ENCODE measurements at regions not wholly inside any gene's neighbourhood (a gene's known extent, or its start where the extent isn't known, plus 50 kb on each side); places are given as distances from the start of the nearest gene placed in this dataset.

- TF ChIP-seq POLR2AphosphoS5 (IDR thresholded peaks at IDR 0.05) (no peak), CTCF (IDR thresholded peaks at IDR 0.05 in 8 of 11, conservative IDR thresholded peaks at IDR 0.05 in 3 of 11) (no peak), POLR2A (IDR thresholded peaks at IDR 0.05) (no peak)
These were observed 51.2 kb upstream of the TMPO start for GRCh38 chr12:98464190-98464589.

Data from spleen (tissue), 7 donors.